DMS153 treated with DMSO at 0.1 percent for 48 hours (cell line): ENCODE measurements at regions not wholly inside any gene's neighbourhood (a gene's known extent, or its start where the extent isn't known, plus 50 kb on each side); places are given as distances from the start of the nearest gene placed in this dataset.
"Not testable (repeated sequence)": the region's sequence is repeated elsewhere in the genome, so short reads cannot be mapped to it uniquely, and the experiment has no call there.

Experiments used
- DNase-seq: peaks from one replicate; lab custom pipeline; 2025; ENCODE audit not compliant: unreplicated experiment; lab: John Stamatoyannopoulos, UW

GRCh38 chr21:41571938-41572510 lies 64.1 kb upstream of the TMPRSS2 start:
- no peak for DNase-seq

GRCh38 chr21:41570791-41571355 lies 62.9 kb upstream of the TMPRSS2 start:
- DNase-seq = no peak

GRCh38 chr21:41568606-41569385 lies 60.8 kb upstream of the TMPRSS2 start:
- DNase-seq = no peak

DNA sequence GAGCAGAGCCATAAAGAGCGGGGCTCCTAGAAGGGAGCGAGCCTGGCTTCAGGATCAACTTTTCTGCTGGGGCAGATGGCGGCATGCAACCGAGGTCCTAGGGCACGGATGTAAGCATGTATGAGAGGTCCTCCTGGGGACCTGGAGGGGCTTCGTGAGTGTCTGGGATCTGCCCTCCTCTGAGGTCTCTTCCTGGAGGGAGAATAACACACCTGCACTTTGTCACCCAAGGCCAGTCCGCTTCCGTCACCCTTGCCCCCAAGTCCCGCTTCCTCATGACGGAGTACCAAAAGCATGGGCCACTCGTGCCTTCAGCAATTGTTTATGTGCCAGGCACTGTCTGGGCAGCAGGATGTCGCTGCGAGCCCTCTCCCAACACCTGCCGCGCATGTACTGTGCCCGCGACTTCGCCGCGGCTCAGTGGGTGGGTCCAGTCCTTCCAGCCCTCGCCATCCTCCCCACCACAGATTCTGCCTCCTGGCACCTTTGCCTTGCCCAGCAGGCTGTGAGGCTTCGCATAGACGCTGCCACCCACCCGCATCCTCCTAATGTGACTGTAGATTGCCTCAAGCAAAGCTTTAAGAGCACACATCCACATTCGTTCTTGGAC lies 60.0 kb upstream of the TMPRSS2 start:
- DNase-seq = no peak

- not testable (repeated sequence) for DNase-seq
Measured at GRCh38 chr21:41567237-41567636, 59.3 kb upstream of the TMPRSS2 start.

GRCh38 chr21:41566500-41567014 lies 58.6 kb upstream of the TMPRSS2 start:
- DNase-seq = no peak

DNA sequence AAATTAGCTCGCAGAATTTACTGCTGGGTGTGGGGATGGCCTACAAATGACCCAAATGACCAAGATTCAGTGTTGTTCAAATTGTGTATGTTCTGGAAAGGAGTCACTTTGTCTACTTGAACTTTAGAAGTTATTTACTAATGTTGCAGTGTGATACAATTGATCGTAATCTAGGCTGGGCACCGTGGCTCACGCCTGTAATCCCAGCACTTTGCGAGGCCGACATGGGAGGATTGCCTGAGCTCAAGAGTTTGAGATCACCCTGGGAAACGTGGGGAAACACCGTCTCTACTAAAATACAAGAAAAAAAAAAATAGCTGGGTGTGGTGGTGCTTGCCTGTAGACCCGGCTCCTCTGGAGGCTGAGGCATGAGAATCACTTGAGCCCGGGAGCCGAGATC lies 57.6 kb upstream of the TMPRSS2 start:
- no peak for DNase-seq

- DNase-seq = no peak
Measured at GRCh38 chr21:41564871-41565274, 56.9 kb upstream of the TMPRSS2 start.

GRCh38 chr21:41562101-41563000 lies 54.4 kb upstream of the TMPRSS2 start:
- DNase-seq = no peak

- no peak for DNase-seq
Measured at GRCh38 chr21:41561701-41562100, 53.7 kb upstream of the TMPRSS2 start.

DNA sequence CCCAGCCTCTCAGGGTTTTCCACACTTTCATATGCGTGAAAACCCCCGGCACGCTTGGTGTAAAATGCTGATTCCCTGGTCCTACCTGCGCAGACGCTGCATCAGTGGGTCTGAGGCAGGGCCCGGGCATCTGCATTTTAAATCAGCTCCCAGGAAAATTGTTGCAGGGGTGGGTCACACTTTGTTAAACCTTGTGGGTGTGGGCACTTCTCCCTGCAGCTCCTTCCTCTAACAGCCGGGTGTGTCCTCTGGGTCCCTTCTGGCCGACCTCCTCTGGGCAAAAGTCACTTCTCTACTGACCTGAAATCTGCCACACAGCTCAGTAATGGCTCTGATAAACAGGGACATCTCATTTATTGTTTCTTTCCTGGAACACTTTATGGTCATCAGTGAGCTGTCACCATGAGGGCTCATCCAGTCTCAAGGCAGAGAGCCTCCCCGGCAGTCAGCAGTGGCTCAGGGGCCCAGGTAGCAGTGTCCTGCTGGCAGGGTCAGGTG lies 52.8 kb upstream of the TMPRSS2 start:
- no peak for DNase-seq

GRCh38 chr21:41559658-41560631 lies 52.0 kb upstream of the TMPRSS2 start:
- DNase-seq = no peak

- DNase-seq = no peak
Measured at GRCh38 chr21:41558842-41559241, 50.9 kb upstream of the TMPRSS2 start.

- no peak for DNase-seq
Measured at GRCh38 chr21:41557884-41558283, 49.9 kb upstream of the TMPRSS2 start.
